ENCODE measurements at regions not wholly inside any gene's neighbourhood (a gene's known extent, or its start where the extent isn't known, plus 50 kb on each side); places are given as distances from the start of the nearest gene placed in this dataset.

DNA sequence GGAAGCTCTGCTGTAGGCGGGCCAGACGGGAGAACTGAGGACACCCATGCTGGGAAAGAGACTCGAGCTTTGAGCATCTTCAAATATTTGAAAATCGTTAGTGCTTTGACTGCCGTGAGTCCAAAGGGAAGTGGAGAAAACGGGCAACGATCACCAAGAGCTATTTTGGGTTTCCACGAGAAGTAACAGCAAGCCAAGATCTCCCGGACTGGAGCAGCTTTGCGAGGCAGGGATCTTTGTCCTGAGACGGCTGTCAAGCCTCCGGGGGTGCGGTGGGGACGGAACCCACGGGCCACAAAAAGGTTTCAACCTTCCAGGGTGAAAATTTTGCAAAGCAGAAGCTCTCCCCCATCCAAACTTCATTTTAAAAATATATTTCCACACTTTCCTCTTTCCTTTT, 195.8 kb downstream of the NDUFA10 start:
- TF ChIP-seq PPARA (CRISPR knock-in tag; IDR thresholded peaks at IDR 0.05; ENCODE audit: borderline replicate concordance) (no peak), ARNTL (CRISPR knock-in tag; IDR thresholded peaks at IDR 0.05; ENCODE audit: borderline replicate concordance, low read depth) (no peak), ISL1 (CRISPR knock-in tag; IDR thresholded peaks at IDR 0.05) (no peak), ZNF70 (CRISPR knock-in tag; IDR thresholded peaks at IDR 0.05) (no peak)
- TF ChIP-seq, protein P1, sequence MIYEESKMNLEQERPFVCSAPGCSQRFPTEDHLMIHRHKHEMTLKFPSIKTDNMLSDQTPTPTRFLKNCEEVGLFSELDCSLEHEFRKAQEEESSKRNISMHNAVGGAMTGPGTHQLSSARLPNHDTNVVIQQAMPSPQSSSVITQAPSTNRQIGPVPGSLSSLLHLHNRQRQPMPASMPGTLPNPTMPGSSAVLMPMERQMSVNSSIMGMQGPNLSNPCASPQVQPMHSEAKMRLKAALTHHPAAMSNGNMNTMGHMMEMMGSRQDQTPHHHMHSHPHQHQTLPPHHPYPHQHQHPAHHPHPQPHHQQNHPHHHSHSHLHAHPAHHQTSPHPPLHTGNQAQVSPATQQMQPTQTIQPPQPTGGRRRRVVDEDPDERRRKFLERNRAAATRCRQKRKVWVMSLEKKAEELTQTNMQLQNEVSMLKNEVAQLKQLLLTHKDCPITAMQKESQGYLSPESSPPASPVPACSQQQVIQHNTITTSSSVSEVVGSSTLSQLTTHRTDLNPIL (CRISPR knock-in tag; IDR thresholded peaks at IDR 0.05; ENCODE audit: low read depth), result no peak
